CD14-positive monocyte (primary cell): ENCODE measurements at regions not wholly inside any gene's neighbourhood (a gene's known extent, or its start where the extent isn't known, plus 50 kb on each side); places are given as distances from the start of the nearest gene placed in this dataset. TPM values are rescaled to one million over a fixed set of nuclear protein-coding genes. Genes with fewer than 3 reads are reported as not detected.

ENCODE experiments used
- DNase-seq, 3 donors: peaks; one replicate each; pipeline ENCODE4 v3.0.0-alpha.2; 2011 to 2022
- H2AFZ ChIP-seq: 2 replicates; pipeline ENCODE4 v1.6.0; 2012; ENCODE audit warnings: mild to moderate bottlenecking, low read depth, low read length, inconsistent platforms; ENCODE audit not compliant: insufficient read depth, poor library complexity, severe bottlenecking
- H3K27ac ChIP-seq, 2 donors: 1 replicate in 1 of 2; 2 replicates in 1 of 2; pipeline ENCODE4 v1.5.1; 2012 to 2013; ENCODE audit warnings: low read length in 2 of 2, control low read depth in 1 of 2, inconsistent platforms in 1 of 2, low read depth in 1 of 2, mild to moderate bottlenecking in 1 of 2
- H3K27me3 ChIP-seq, 2 donors: one replicate each; pipeline versions ENCODE4 v1.6.0 to v1.6.1; 2011 to 2013; ENCODE audit warnings: low read length in 2 of 2; ENCODE audit not compliant: control insufficient read depth in 2 of 2, insufficient read depth in 2 of 2
- H3K36me3 ChIP-seq, 2 donors: replicated peaks in 1 of 2; 1 replicate in 1 of 2; 2 replicates in 1 of 2; pipeline versions ENCODE4 v1.5.1 to v1.6.1; 2012 to 2013; ENCODE audit warnings: low read length in 2 of 2, control low read depth in 1 of 2, inconsistent platforms in 1 of 2, mild to moderate bottlenecking in 1 of 2; ENCODE audit not compliant: insufficient read depth in 2 of 2, control insufficient read depth in 1 of 2
- H3K4me1 ChIP-seq, 2 donors: 1 replicate in 1 of 2; 2 replicates in 1 of 2; pipeline versions ENCODE4 v1.5.1 to v1.6.1; 2012 to 2013; ENCODE audit warnings: low read length in 2 of 2, control low read depth in 1 of 2, inconsistent platforms in 1 of 2, mild to moderate bottlenecking in 1 of 2, moderate library complexity in 1 of 2; ENCODE audit not compliant: insufficient read depth in 2 of 2, control insufficient read depth in 1 of 2
- H3K4me2 ChIP-seq: replicated peaks from 2 replicates; pipeline ENCODE3; 2012; ENCODE audit warnings: low read length, moderate library complexity, mild to moderate bottlenecking; ENCODE audit not compliant: poor library complexity, severe bottlenecking; ENCODE audit errors: extremely low read depth
- H3K4me3 ChIP-seq, 3 experiments: fragments of 200-600 bp in 1 of 3; sonication (generic) in 1 of 3; replicated peaks in 1 of 3; 1 replicate in 2 of 3; 2 replicates in 1 of 3; pipeline ENCODE4 v1.5.1; 2011 to 2013; ENCODE audit warnings: low read length in 3 of 3, mild to moderate bottlenecking in 3 of 3, control low read depth in 2 of 3, low read depth in 2 of 3, inconsistent platforms in 1 of 3, moderate library complexity in 1 of 3
- H3K79me2 ChIP-seq: 2 replicates; pipeline ENCODE4 v1.6.0; 2012; ENCODE audit warnings: mild to moderate bottlenecking, control low read depth, inconsistent platforms, low read length, moderate library complexity; ENCODE audit not compliant: insufficient read depth
- H3K9ac ChIP-seq: 2 replicates; pipeline ENCODE4 v1.6.0; 2017; ENCODE audit warnings: low read length, mild to moderate bottlenecking; ENCODE audit not compliant: insufficient read depth, poor library complexity, severe bottlenecking
- H3K9me3 ChIP-seq, 2 donors: replicated peaks in 1 of 2; 1 replicate in 1 of 2; 2 replicates in 1 of 2; pipeline versions ENCODE4 v1.5.1 to v1.6.1; 2012 to 2013; ENCODE audit warnings: low read length in 2 of 2, control low read depth in 1 of 2; ENCODE audit not compliant: control insufficient read depth in 1 of 2, insufficient read depth in 1 of 2
- H4K20me1 ChIP-seq: 2 replicates; pipeline ENCODE4 v1.6.0; 2012; ENCODE audit warnings: mild to moderate bottlenecking, low read length, control low read depth, moderate library complexity; ENCODE audit not compliant: insufficient read depth
- H3K27ac Mint-ChIP-seq, 7 donors: one replicate each; pipeline ENCODE4 v1.8.0; 2020; ENCODE audit warnings: mild to moderate bottlenecking in 7 of 7, mixed read lengths in 7 of 7, moderate library complexity in 6 of 7, inconsistent platforms in 2 of 7
- H3K27me3 Mint-ChIP-seq, 3 donors: one replicate each; pipeline ENCODE4 v1.8.0; 2021 to 2022; ENCODE audit warnings: low read depth in 3 of 3, mild to moderate bottlenecking in 3 of 3, mixed read lengths in 3 of 3, moderate library complexity in 3 of 3, inconsistent platforms in 1 of 3
- H3K36me3 Mint-ChIP-seq, 2 donors: one replicate each; pipeline ENCODE4 v1.8.0; 2020; ENCODE audit warnings: mixed read lengths in 2 of 2, inconsistent platforms in 1 of 2, mild to moderate bottlenecking in 1 of 2
- H3K4me1 Mint-ChIP-seq: one replicate; pipeline ENCODE4 v1.8.0; 2020; ENCODE audit warnings: mild to moderate bottlenecking, mixed read lengths
- H3K4me3 Mint-ChIP-seq, 2 donors: one replicate each; pipeline ENCODE4 v1.8.0; 2020; ENCODE audit warnings: mild to moderate bottlenecking in 2 of 2, mixed read lengths in 2 of 2, moderate library complexity in 1 of 2
- H3K9me3 Mint-ChIP-seq, 7 donors: one replicate each; pipeline ENCODE4 v1.8.0; 2020 to 2022; ENCODE audit warnings: mixed read lengths in 7 of 7, mild to moderate bottlenecking in 6 of 7, moderate library complexity in 6 of 7, inconsistent platforms in 2 of 7
- CTCF ChIP-seq: fragments of 200-600 bp; IDR thresholded peaks from one replicate; pipeline ENCODE4 v1.8.0; 2022; ENCODE audit warnings: antibody characterized with exemption, mild to moderate bottlenecking
- WGBS: methylation state at CpG from one replicate; pipeline ENCODE4 v1.1.5; 2013; ENCODE audit warnings: missing lambda C conversion rate; ENCODE audit not compliant: insufficient coverage; 5-methylcytosine and 5-hydroxymethylcytosine counted together
- intact Hi-C, 2 donors: fragments of 100-400 bp; cut with micrococcal nuclease; formaldehyde crosslinking; loops; one replicate each; pipeline versions ENCODE4 v1.15.0 to v1.15.1; 2023
- small RNA-seq: library from RNA; depleted of rRNA; stranded (forward); fragments of <200 nt; gene quantifications from one replicate; pipeline ENCODE3, GENCODE V24; 2012; ENCODE audit warnings: low read depth; ENCODE audit not compliant: insufficient read length

- H3K27ac Mint-ChIP-seq: no peak overlapping the region
- H3K36me3 Mint-ChIP-seq: peaks cover 0 to 2% of the 10 kb centered on the region in 2 donors
- Histone ChIP-seq H3K4me1 (peaks cover 31% of the 10 kb centered on the region in 2 donors), H3K27me3 (no peaks in the 10 kb centered on the region), H3K9me3 (no peaks in the 10 kb centered on the region), H3K36me3 (no peaks in the 10 kb centered on the region), H3K4me2 (no peak overlapping the region), H2AFZ (no peak overlapping the region), H3K79me2 (no peaks in the 10 kb centered on the region), H3K4me3 (no peak overlapping the region), H3K9ac (no peak overlapping the region), H3K27ac (no peak overlapping the region), H4K20me1 (no peaks in the 10 kb centered on the region)
- H3K9me3 Mint-ChIP-seq: peaks cover 0 to 14% (median 5%) of the 10 kb centered on the region in 7 donors
- no peak for DNase-seq
- no peak for TF ChIP-seq CTCF
- 83% methylated on average over 1 of the region's 2 CpGs for WGBS
- intact Hi-C loops: no loop called here
- no peak overlapping the region for H3K4me3 Mint-ChIP-seq
- H3K27me3 Mint-ChIP-seq: peaks cover 0 to 7% (median 0%) of the 10 kb centered on the region in 3 donors
- peaks cover 29% of the 10 kb centered on the region for H3K4me1 Mint-ChIP-seq
These were observed 51.3 kb upstream of the STXBP6 start for GRCh38 chr14:25101276-25101675.

Small RNA genes in the stretch of these regions (small RNA-seq; reads per million reads assigned to genes)
- not detected for gene HMGN2P6
